ENCODE measurements at regions not wholly inside any gene's neighbourhood (a gene's known extent, or its start where the extent isn't known, plus 50 kb on each side); places are given as distances from the start of the nearest gene placed in this dataset.

DNA sequence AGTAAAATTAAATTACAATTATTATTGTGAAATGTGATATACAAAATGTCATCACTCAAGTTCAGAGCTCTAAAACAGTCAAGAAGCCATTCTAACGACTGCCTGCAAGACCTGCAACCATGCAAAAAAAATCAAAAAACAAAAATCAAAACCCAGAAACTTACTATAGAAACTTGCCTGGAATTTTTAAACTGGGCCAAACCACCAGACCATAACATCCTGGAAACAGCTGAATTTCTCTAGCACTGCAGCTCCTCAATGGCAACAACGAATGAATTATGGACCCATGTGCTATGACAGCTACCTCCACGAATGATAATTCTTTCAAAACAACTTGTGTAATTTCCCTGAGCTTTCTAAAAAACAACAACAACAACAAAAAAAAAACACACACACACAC, 130.0 kb upstream of the KCNMB2 start:
- no peak for TF ChIP-seq POLR2A (IDR thresholded peaks at IDR 0.05)
- TF ChIP-seq, protein P1, sequence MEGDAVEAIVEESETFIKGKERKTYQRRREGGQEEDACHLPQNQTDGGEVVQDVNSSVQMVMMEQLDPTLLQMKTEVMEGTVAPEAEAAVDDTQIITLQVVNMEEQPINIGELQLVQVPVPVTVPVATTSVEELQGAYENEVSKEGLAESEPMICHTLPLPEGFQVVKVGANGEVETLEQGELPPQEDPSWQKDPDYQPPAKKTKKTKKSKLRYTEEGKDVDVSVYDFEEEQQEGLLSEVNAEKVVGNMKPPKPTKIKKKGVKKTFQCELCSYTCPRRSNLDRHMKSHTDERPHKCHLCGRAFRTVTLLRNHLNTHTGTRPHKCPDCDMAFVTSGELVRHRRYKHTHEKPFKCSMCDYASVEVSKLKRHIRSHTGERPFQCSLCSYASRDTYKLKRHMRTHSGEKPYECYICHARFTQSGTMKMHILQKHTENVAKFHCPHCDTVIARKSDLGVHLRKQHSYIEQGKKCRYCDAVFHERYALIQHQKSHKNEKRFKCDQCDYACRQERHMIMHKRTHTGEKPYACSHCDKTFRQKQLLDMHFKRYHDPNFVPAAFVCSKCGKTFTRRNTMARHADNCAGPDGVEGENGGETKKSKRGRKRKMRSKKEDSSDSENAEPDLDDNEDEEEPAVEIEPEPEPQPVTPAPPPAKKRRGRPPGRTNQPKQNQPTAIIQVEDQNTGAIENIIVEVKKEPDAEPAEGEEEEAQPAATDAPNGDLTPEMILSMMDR (IDR thresholded peaks at IDR 0.05), result no peak

All from thyroid gland (tissue), 4 donors.